MCF 10A (cell line): ENCODE measurements at regions not wholly inside any gene's neighbourhood (a gene's known extent, or its start where the extent isn't known, plus 50 kb on each side); places are given as distances from the start of the nearest gene placed in this dataset.

Source experiments
- BruUV-seq: library from RNA; stranded (reverse); fragments of 400-500 nt; replicated peaks from 2 replicates; lab custom pipeline; 2021; lab: Mats Ljungman, UMichigan
- CTCF ChIA-PET: fragments of 300-600 bp; sonication (Branson Sonifier 250); formaldehyde crosslinking; extraction: SDS; loops from one replicate; lab custom pipeline; 2021; ENCODE audit warnings: antibody characterized with exemption, inconsistent platforms; lab: Yijun Ruan, JAX
- POLR2A ChIA-PET: fragments of 300-600, 350-650 bp; sonication (Branson Sonifier 250); formaldehyde crosslinking; extraction: SDS; loops from one replicate; lab custom pipeline; 2020; ENCODE audit warnings: antibody characterized with exemption, inconsistent platforms; lab: Yijun Ruan, JAX
- DNase-seq: peaks from one replicate; pipeline ENCODE4 v3.0.0-alpha.2; 2018; ENCODE audit not compliant: unreplicated experiment
- H3K27ac Mint-ChIP-seq: one replicate; pipeline ENCODE4 v1.8.0; 2022; ENCODE audit warnings: mild to moderate bottlenecking, low read depth, mixed read lengths; ENCODE audit not compliant: unreplicated experiment
- H3K27me3 Mint-ChIP-seq: one replicate; pipeline ENCODE4 v1.8.0; 2022; ENCODE audit warnings: mixed read lengths; ENCODE audit not compliant: insufficient read depth, unreplicated experiment
- H3K36me3 Mint-ChIP-seq: one replicate; pipeline ENCODE4 v1.8.0; 2022; ENCODE audit warnings: mild to moderate bottlenecking, moderate library complexity, mixed read lengths; ENCODE audit not compliant: insufficient read depth, unreplicated experiment
- H3K4me1 Mint-ChIP-seq: one replicate; pipeline ENCODE4 v1.8.0; 2022; ENCODE audit warnings: mixed read lengths; ENCODE audit not compliant: insufficient read depth, unreplicated experiment
- H3K4me3 Mint-ChIP-seq: one replicate; pipeline ENCODE4 v1.8.0; 2022; ENCODE audit warnings: mild to moderate bottlenecking, moderate library complexity, mixed read lengths; ENCODE audit not compliant: unreplicated experiment
- H3K9me3 Mint-ChIP-seq: one replicate; pipeline ENCODE4 v1.8.0; 2022; ENCODE audit warnings: mixed read lengths; ENCODE audit not compliant: unreplicated experiment
- CTCF ChIP-seq: fragments of 200-600 bp; IDR thresholded peaks from one replicate; pipeline ENCODE4 v1.8.0; 2022; ENCODE audit warnings: antibody characterized with exemption, mild to moderate bottlenecking; ENCODE audit not compliant: unreplicated experiment
- intact Hi-C: fragments of 100-400 bp; cut with micrococcal nuclease; formaldehyde crosslinking; loops from 2 replicates; pipeline ENCODE4 v1.14.1; 2022

- BruUV-seq = no TSS peak
- Mint-ChIP-seq H3K27ac (no peak overlapping the region), H3K4me1 (no peaks in the 10 kb centered on the region), H3K36me3 (peaks cover 11% of the 10 kb centered on the region), H3K27me3 (no peaks in the 10 kb centered on the region), H3K9me3 (peaks cover 12% of the 10 kb centered on the region), H3K4me3 (no peak overlapping the region)
- no peak for DNase-seq
- TF ChIP-seq CTCF = no peak
- intact Hi-C loops = no loop called here
- ChIA-PET POLR2A (no interaction called here), CTCF (interaction anchor here (0.7 kb wide), 1 partner anchor 1820 kb away, joined by 4 read pairs; no protein-coding TSS in a partner anchor)
Measured at GRCh38 chrX:147635186-147635585, 276.5 kb upstream of the FMR1 start.

- no TSS peak for BruUV-seq
- Mint-ChIP-seq H3K4me3 (no peak overlapping the region), H3K4me1 (no peaks in the 10 kb centered on the region), H3K36me3 (peaks cover 15% of the 10 kb centered on the region), H3K9me3 (peaks cover 11% of the 10 kb centered on the region), H3K27me3 (no peaks in the 10 kb centered on the region), H3K27ac (no peak overlapping the region)
- DNase-seq = no peak
- CTCF ChIA-PET = interaction anchor here (0.5 to 0.6 kb wide), 2 partner anchors 358 to 511 kb away, joined by 3 to 4 read pairs; no protein-coding TSS in a partner anchor
- TF ChIP-seq CTCF = no peak
- POLR2A ChIA-PET = no interaction called here
- intact Hi-C loops = no loop called here
Measured at GRCh38 chrX:147637190-147637589, 274.5 kb upstream of the FMR1 start.

GRCh38 chrX:147646949-147647723, 264.6 kb upstream of the FMR1 start:
- intact Hi-C loops = no loop called here
- no peaks in the 10 kb centered on the region for H3K36me3 Mint-ChIP-seq
- H3K27me3 Mint-ChIP-seq = no peaks in the 10 kb centered on the region
- CTCF ChIA-PET = no interaction called here
- TF ChIP-seq CTCF = no peak
- peaks cover 23% of the 10 kb centered on the region for H3K9me3 Mint-ChIP-seq
- DNase-seq = no peak
- BruUV-seq = no TSS peak
- no peaks in the 10 kb centered on the region for H3K4me1 Mint-ChIP-seq
- POLR2A ChIA-PET = no interaction called here
- H3K4me3 Mint-ChIP-seq = no peak overlapping the region
- H3K27ac Mint-ChIP-seq = no peak overlapping the region

GRCh38 chrX:147675819-147676218, 235.9 kb upstream of the FMR1 start:
- H3K4me3 Mint-ChIP-seq = no peak overlapping the region
- CTCF ChIA-PET = no interaction called here
- H3K36me3 Mint-ChIP-seq = no peaks in the 10 kb centered on the region
- no peaks in the 10 kb centered on the region for H3K27me3 Mint-ChIP-seq
- DNase-seq = no peak
- TF ChIP-seq CTCF = no peak
- H3K27ac Mint-ChIP-seq = no peak overlapping the region
- POLR2A ChIA-PET = interaction anchor here (0.7 kb wide), 1 partner anchor 8 kb away, joined by 4 read pairs; no protein-coding TSS in a partner anchor
- H3K4me1 Mint-ChIP-seq = no peaks in the 10 kb centered on the region
- intact Hi-C loops = no loop called here
- peaks cover 7% of the 10 kb centered on the region for H3K9me3 Mint-ChIP-seq
- no TSS peak for BruUV-seq
